NOMO-1 (cell line): ENCODE measurements at regions not wholly inside any gene's neighbourhood (a gene's known extent, or its start where the extent isn't known, plus 50 kb on each side); places are given as distances from the start of the nearest gene placed in this dataset.

Experiments
- DNase-seq, 2 experiments: peaks; one replicate each; lab custom pipeline; 2025; ENCODE audit not compliant: unreplicated experiment in 2 of 2; lab: John Stamatoyannopoulos, UW

GRCh38 chr6:98498144-98498775 lies 336.1 kb upstream of the POU3F2 start:
- no peak for DNase-seq

- DNase-seq: no peak
Observed at GRCh38 chr6:98498866-98499265, 335.5 kb upstream of the POU3F2 start.

GRCh38 chr6:98514073-98514720 lies 320.2 kb upstream of the POU3F2 start:
- DNase-seq: no peak

GRCh38 chr6:98514796-98515195 lies 319.6 kb upstream of the POU3F2 start:
- no peak for DNase-seq

GRCh38 chr6:98516206-98516605 lies 318.2 kb upstream of the POU3F2 start:
- no peak for DNase-seq

- DNase-seq: no peak
Observed at GRCh38 chr6:98516866-98517265, 317.5 kb upstream of the POU3F2 start.

- no peak for DNase-seq
Observed at GRCh38 chr6:98525860-98526259, 308.5 kb upstream of the POU3F2 start.

- no peak for DNase-seq
Observed at GRCh38 chr6:98526465-98526864, 307.9 kb upstream of the POU3F2 start.

GRCh38 chr6:98529364-98529763 lies 305.0 kb upstream of the POU3F2 start:
- no peak for DNase-seq

GRCh38 chr6:98530732-98531131 lies 303.6 kb upstream of the POU3F2 start:
- no peak for DNase-seq

GRCh38 chr6:98532004-98532403 lies 302.4 kb upstream of the POU3F2 start:
- no peak for DNase-seq

GRCh38 chr6:98539741-98540140 lies 294.6 kb upstream of the POU3F2 start:
- DNase-seq: no peak

GRCh38 chr6:98546376-98546775 lies 288.0 kb upstream of the POU3F2 start:
- DNase-seq: no peak

GRCh38 chr6:98547151-98547550 lies 287.2 kb upstream of the POU3F2 start:
- no peak for DNase-seq

GRCh38 chr6:98547634-98548033 lies 286.7 kb upstream of the POU3F2 start:
- no peak for DNase-seq

- DNase-seq: no peak
Observed at GRCh38 chr6:98548301-98548700, 286.1 kb upstream of the POU3F2 start.

GRCh38 chr6:98560418-98560817 lies 274.0 kb upstream of the POU3F2 start:
- DNase-seq: no peak

- DNase-seq: no peak
Observed at GRCh38 chr6:98560841-98561240, 273.5 kb upstream of the POU3F2 start.

GRCh38 chr6:98566126-98566525 lies 268.2 kb upstream of the POU3F2 start:
- DNase-seq: no peak

- DNase-seq: no peak
Observed at GRCh38 chr6:98572579-98572978, 261.8 kb upstream of the POU3F2 start.

GRCh38 chr6:98574984-98575383 lies 259.4 kb upstream of the POU3F2 start:
- no peak for DNase-seq

- DNase-seq: no peak
Observed at GRCh38 chr6:98576791-98577190, 257.6 kb upstream of the POU3F2 start.

GRCh38 chr6:98578016-98578415 lies 256.4 kb upstream of the POU3F2 start:
- no peak for DNase-seq
